Endodermal cell (in vitro differentiated cells): ENCODE measurements at regions not wholly inside any gene's neighbourhood (a gene's known extent, or its start where the extent isn't known, plus 50 kb on each side); places are given as distances from the start of the nearest gene placed in this dataset.
"Not testable (repeated sequence)": the region's sequence is repeated elsewhere in the genome, so short reads cannot be mapped to it uniquely, and the experiment has no call there.

Experiments used
- DNase-seq: peaks from one replicate; pipeline ENCODE4 v3.0.0-alpha.2; 2017
- H3K27ac ChIP-seq: 2 replicates; pipeline ENCODE4 v1.5.1; 2013; ENCODE audit warnings: mild to moderate bottlenecking, low read depth, low read length, moderate library complexity
- H3K27me3 ChIP-seq: 2 replicates; pipeline ENCODE4 v1.6.1; 2013; ENCODE audit warnings: mild to moderate bottlenecking, low read length, moderate library complexity; ENCODE audit not compliant: insufficient read depth, control insufficient read depth, poor library complexity, severe bottlenecking
- H3K36me3 ChIP-seq: 2 replicates; pipeline ENCODE4 v1.7.0; 2013; ENCODE audit warnings: mild to moderate bottlenecking, low read length, moderate library complexity; ENCODE audit not compliant: control insufficient read depth, insufficient read depth
- H3K4me1 ChIP-seq: one replicate; pipeline ENCODE4 v1.7.0; 2013; ENCODE audit warnings: low read length; ENCODE audit not compliant: control insufficient read depth, insufficient read depth
- H3K4me3 ChIP-seq: 2 replicates; pipeline ENCODE4 v1.5.1; 2013; ENCODE audit warnings: mild to moderate bottlenecking, low read length, moderate library complexity
- H3K9ac ChIP-seq: 2 replicates; pipeline ENCODE4 v1.6.1; 2013; ENCODE audit warnings: mild to moderate bottlenecking, low read length, moderate library complexity; ENCODE audit not compliant: poor library complexity, severe bottlenecking; ENCODE audit errors: extremely low read depth
- H3K9me3 ChIP-seq: 2 replicates; pipeline ENCODE4 v1.6.1; 2013; ENCODE audit warnings: mild to moderate bottlenecking, low read length, moderate library complexity; ENCODE audit not compliant: control insufficient read depth
- H3K27ac Mint-ChIP-seq: 2 replicates; pipeline ENCODE4 v1.8.0; 2020; ENCODE audit warnings: mixed read lengths
- H3K27me3 Mint-ChIP-seq: 2 replicates; pipeline ENCODE4 v1.8.0; 2021; ENCODE audit warnings: mild to moderate bottlenecking, mixed read lengths; ENCODE audit not compliant: insufficient read depth
- H3K36me3 Mint-ChIP-seq: 2 replicates; pipeline ENCODE4 v1.8.0; 2020; ENCODE audit warnings: low read depth, mixed read lengths
- H3K4me1 Mint-ChIP-seq: 2 replicates; pipeline ENCODE4 v1.8.0; 2020; ENCODE audit warnings: mixed read lengths
- H3K4me3 Mint-ChIP-seq: 2 replicates; pipeline ENCODE4 v1.8.0; 2020; ENCODE audit warnings: mild to moderate bottlenecking, moderate library complexity, mixed read lengths
- H3K9me3 Mint-ChIP-seq: 2 replicates; pipeline ENCODE4 v1.8.0; 2020; ENCODE audit warnings: mild to moderate bottlenecking, mixed read lengths
- WGBS, 2 experiments: methylation state at CpG; one replicate each; pipeline versions ENCODE4 v1.1.5 to v1.1.7; 2013; ENCODE audit warnings: missing lambda C conversion rate in 2 of 2, mixed read lengths in 1 of 2; ENCODE audit not compliant: insufficient coverage in 1 of 2, insufficient read length in 1 of 2; 5-methylcytosine and 5-hydroxymethylcytosine counted together
- TF ChIP-seq, protein P1 (sequence below): fragments of 200-600 bp; sonication (generic); conservative IDR thresholded peaks from 2 replicates; pipeline ENCODE4 v1.5.0; 2021; ENCODE audit warnings: antibody characterized with exemption, mild to moderate bottlenecking

DNA sequence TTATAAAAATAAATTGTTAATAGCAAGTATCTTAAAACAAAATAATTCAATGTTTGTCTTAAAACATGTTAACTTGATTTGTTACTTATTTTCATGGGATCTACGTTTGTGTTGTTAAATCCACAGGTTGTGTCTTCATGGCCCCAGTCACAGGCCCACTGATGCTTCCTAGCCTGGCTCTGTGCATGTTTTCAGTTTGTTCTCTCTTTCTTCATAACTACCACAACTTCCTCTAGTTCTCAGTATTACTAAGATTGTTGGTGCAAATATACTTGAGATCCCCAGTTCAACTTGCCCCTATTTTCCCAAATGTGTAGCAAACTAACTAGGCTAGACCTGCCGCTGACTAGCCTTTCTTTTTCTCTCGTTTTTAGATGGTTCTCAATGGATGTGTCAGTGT, 250.5 kb downstream of the NRIP1 start:
- no peaks in the 10 kb centered on the region for H3K36me3 ChIP-seq
- Mint-ChIP-seq H3K27ac (no peak overlapping the region), H3K4me1 (no peaks in the 10 kb centered on the region), H3K9me3 (peaks cover 11% of the 10 kb centered on the region), H3K4me3 (no peak overlapping the region), H3K36me3 (no peaks in the 10 kb centered on the region), H3K27me3 (no peaks in the 10 kb centered on the region)
- TF ChIP-seq, protein P1, sequence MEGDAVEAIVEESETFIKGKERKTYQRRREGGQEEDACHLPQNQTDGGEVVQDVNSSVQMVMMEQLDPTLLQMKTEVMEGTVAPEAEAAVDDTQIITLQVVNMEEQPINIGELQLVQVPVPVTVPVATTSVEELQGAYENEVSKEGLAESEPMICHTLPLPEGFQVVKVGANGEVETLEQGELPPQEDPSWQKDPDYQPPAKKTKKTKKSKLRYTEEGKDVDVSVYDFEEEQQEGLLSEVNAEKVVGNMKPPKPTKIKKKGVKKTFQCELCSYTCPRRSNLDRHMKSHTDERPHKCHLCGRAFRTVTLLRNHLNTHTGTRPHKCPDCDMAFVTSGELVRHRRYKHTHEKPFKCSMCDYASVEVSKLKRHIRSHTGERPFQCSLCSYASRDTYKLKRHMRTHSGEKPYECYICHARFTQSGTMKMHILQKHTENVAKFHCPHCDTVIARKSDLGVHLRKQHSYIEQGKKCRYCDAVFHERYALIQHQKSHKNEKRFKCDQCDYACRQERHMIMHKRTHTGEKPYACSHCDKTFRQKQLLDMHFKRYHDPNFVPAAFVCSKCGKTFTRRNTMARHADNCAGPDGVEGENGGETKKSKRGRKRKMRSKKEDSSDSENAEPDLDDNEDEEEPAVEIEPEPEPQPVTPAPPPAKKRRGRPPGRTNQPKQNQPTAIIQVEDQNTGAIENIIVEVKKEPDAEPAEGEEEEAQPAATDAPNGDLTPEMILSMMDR = no peak
- H3K9ac ChIP-seq = no peak overlapping the region
- no peaks in the 10 kb centered on the region for H3K4me1 ChIP-seq
- DNase-seq = no peak
- H3K4me3 ChIP-seq = no peak overlapping the region
- H3K9me3 ChIP-seq = peaks cover 19% of the 10 kb centered on the region
- 67 to 97% methylated on average over 1 to 3 of the region's 3 CpGs for WGBS, 2 experiments
- no peaks in the 10 kb centered on the region for H3K27me3 ChIP-seq
- H3K27ac ChIP-seq = no peak overlapping the region

DNA sequence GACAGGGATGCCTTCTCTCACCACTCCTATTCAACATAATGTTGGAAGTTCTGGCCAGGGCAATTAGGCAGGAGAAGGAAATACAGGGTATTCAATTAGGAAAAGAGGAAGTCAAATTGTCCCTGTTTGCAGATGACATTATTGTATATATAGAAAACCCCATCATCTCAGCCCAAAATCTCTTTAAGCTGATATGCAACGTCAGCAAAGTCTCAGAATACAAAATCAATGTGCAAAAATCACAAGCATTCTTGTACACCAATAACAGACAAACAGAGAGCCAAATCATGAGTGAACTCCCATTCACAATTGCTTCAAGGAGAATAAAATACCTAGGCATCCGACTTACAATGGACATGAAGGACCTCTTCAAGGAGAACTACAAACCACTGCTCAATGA, 258.1 kb upstream of the SAMSN1 start:
- not testable (repeated sequence) for H3K27ac ChIP-seq, H3K27ac Mint-ChIP-seq, H3K4me1 Mint-ChIP-seq, H3K36me3 ChIP-seq, H3K9ac ChIP-seq, H3K36me3 Mint-ChIP-seq, H3K4me1 ChIP-seq, DNase-seq, H3K27me3 ChIP-seq, H3K4me3 ChIP-seq, H3K27me3 Mint-ChIP-seq, H3K4me3 Mint-ChIP-seq, H3K9me3 ChIP-seq
- no CpG with 5 or more reads among the region's 2 CpGs for WGBS, 2 experiments
- peaks cover 14% of the 10 kb centered on the region for H3K9me3 Mint-ChIP-seq

DNA sequence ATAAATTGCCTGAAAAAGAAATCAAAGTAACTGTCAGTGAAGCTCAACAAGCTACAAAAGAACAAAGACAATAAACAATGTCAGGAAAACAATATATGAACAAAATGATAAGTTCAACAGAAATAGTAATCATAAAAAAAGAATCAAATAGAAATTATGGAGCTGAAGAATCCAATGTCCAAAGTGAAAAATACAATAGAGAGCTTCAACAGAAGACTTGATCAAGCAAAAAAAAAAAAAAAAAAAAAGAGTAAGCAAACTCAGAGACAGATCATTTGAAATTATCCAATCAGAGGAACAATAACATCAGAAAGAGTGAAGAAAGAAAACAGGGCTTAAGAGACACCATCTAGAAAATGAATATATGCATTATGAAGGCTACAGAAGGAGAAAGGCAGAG, 251.4 kb upstream of the SAMSN1 start:
- H3K4me1 Mint-ChIP-seq = no peaks in the 10 kb centered on the region
- Histone ChIP-seq H3K9ac (no peak overlapping the region), H3K4me3 (no peak overlapping the region), H3K4me1 (no peaks in the 10 kb centered on the region), H3K9me3 (peaks cover 7% of the 10 kb centered on the region), H3K36me3 (no peaks in the 10 kb centered on the region), H3K27ac (no peak overlapping the region), H3K27me3 (no peaks in the 10 kb centered on the region)
- DNase-seq = no peak
- H3K9me3 Mint-ChIP-seq = peaks cover 17% of the 10 kb centered on the region
- H3K27ac Mint-ChIP-seq = no peak overlapping the region
- no peaks in the 10 kb centered on the region for H3K27me3 Mint-ChIP-seq
- TF ChIP-seq, protein P1 = no peak
- no peaks in the 10 kb centered on the region for H3K36me3 Mint-ChIP-seq
- no peak overlapping the region for H3K4me3 Mint-ChIP-seq

DNA sequence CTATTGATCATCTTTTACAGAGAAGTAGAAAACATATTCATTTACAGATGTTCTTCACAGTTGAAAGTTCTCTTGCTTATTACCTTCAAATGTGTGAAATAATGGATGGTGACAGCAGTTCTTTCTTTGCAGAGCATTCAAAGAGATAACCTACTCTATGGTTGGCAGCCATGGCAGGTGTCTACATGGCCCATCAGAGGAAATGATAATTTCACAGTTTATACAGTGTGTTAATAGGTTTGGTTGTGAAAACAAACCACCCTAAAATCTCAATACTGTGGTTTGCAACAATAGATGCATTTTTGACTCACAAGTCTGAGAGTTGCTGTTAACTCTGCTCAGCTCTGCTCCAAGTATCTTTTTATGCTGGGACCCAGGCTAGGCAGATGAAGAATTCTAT, 241.2 kb upstream of the SAMSN1 start:
- Mint-ChIP-seq H3K27ac (no peak overlapping the region), H3K9me3 (peaks cover 10% of the 10 kb centered on the region), H3K36me3 (no peaks in the 10 kb centered on the region), H3K27me3 (no peaks in the 10 kb centered on the region), H3K4me3 (no peak overlapping the region), H3K4me1 (peaks cover 6% of the 10 kb centered on the region)
- DNase-seq = no peak
- H3K27ac ChIP-seq = no peak overlapping the region
- no peaks in the 10 kb centered on the region for H3K36me3 ChIP-seq
- H3K9ac ChIP-seq = no peak overlapping the region
- TF ChIP-seq, protein P1 = no peak
- H3K4me1 ChIP-seq = no peaks in the 10 kb centered on the region
- H3K27me3 ChIP-seq = no peaks in the 10 kb centered on the region
- H3K9me3 ChIP-seq = no peaks in the 10 kb centered on the region
- no peak overlapping the region for H3K4me3 ChIP-seq
